HepG2 (cell line): ENCODE measurements at regions not wholly inside any gene's neighbourhood (a gene's known extent, or its start where the extent isn't known, plus 50 kb on each side); places are given as distances from the start of the nearest gene placed in this dataset.

Experiments
- BCL3 ChIP-seq: sonication (generic); formaldehyde crosslinking; IDR thresholded peaks from 2 replicates; pipeline ENCODE4 v1.5.1; 2020; ENCODE audit warnings: mild to moderate bottlenecking, missing genetic modification reagents, moderate library complexity
- BCL6 ChIP-seq: IDR thresholded peaks from 2 replicates; pipeline ENCODE4 v1.6.1; 2016; ENCODE audit warnings: missing genetic modification reagents, missing compliant biosample characterization
- CHD2 ChIP-seq: IDR thresholded peaks from 2 replicates; pipeline ENCODE4 v1.6.1; 2011; ENCODE audit warnings: low read depth, low read length, improper control_type of control experiment
- CTCF ChIP-seq: sonication (generic); formaldehyde crosslinking; IDR thresholded peaks from 2 replicates; pipeline ENCODE4 v1.5.0; 2020; ENCODE audit warnings: mild to moderate bottlenecking, missing genetic modification reagents, moderate library complexity
- IRX3 ChIP-seq: sonication (generic); formaldehyde crosslinking; IDR thresholded peaks from 2 replicates; pipeline ENCODE4 v1.8.1; 2023; ENCODE audit warnings: mild to moderate bottlenecking, low read depth, missing genetic modification reagents, borderline replicate concordance
- MAX ChIP-seq: IDR thresholded peaks from 2 replicates; pipeline ENCODE4 v1.6.1; 2012; ENCODE audit warnings: inconsistent platforms
- NPAS2 ChIP-seq: sonication (generic); formaldehyde crosslinking; IDR thresholded peaks from 2 replicates; pipeline ENCODE4 v1.8.0; 2022; ENCODE audit warnings: mild to moderate bottlenecking, missing genetic modification reagents, borderline replicate concordance
- NR0B2 ChIP-seq: sonication (generic); formaldehyde crosslinking; IDR thresholded peaks from 2 replicates; pipeline ENCODE4 v1.4.0; 2020; ENCODE audit warnings: mild to moderate bottlenecking, missing genetic modification reagents
- POLR2A ChIP-seq, 2 experiments: IDR thresholded peaks; 2 replicates each; pipeline ENCODE4 v1.6.1; 2011; ENCODE audit warnings: low read depth in 2 of 2, low read length in 2 of 2, mild to moderate bottlenecking in 1 of 2, moderate library complexity in 1 of 2; ENCODE audit not compliant: insufficient read depth in 1 of 2
- PRDM15 ChIP-seq: sonication (generic); formaldehyde crosslinking; IDR thresholded peaks from 2 replicates; pipeline ENCODE4 v1.4.0; 2020; ENCODE audit warnings: missing genetic modification reagents
- TBP ChIP-seq: sonication (generic); formaldehyde crosslinking; IDR thresholded peaks from 2 replicates; pipeline ENCODE4 v1.5.0; 2020; ENCODE audit warnings: missing genetic modification reagents
- ZFP36 ChIP-seq: fragments of 150-350 bp; IDR thresholded peaks from 2 replicates; pipeline ENCODE4 v1.6.1; 2018; ENCODE audit warnings: borderline replicate concordance, low read length, low read depth; ENCODE audit not compliant: partially characterized antibody
- ZNF431 ChIP-seq: sonication (generic); formaldehyde crosslinking; IDR thresholded peaks from 2 replicates; pipeline ENCODE4 v1.9.0; 2022; ENCODE audit warnings: missing genetic modification reagents, low read depth, mild to moderate bottlenecking, borderline replicate concordance
- TF ChIP-seq, protein P1 (sequence below), 2 experiments: sonication (generic) in 1 of 2; formaldehyde crosslinking in 1 of 2; IDR thresholded peaks; 2 replicates each; pipeline versions ENCODE4 v1.6.1 to v1.9.0; 2014 to 2022; ENCODE audit warnings: antibody characterized with exemption in 1 of 2, borderline replicate concordance in 1 of 2, inconsistent platforms in 1 of 2, low read depth in 1 of 2, missing genetic modification reagents in 1 of 2

GRCh38 chr4:41477181-41477905, 60.6 kb upstream of the LIMCH1 start:
- TF ChIP-seq POLR2A (IDR thresholded peaks at IDR 0.05; ENCODE audit: insufficient read depth in 1 of 2, low read depth in 2 of 2, low read length in 2 of 2) = no peak
- no peak for TF ChIP-seq IRX3
- TF ChIP-seq, protein P1, sequence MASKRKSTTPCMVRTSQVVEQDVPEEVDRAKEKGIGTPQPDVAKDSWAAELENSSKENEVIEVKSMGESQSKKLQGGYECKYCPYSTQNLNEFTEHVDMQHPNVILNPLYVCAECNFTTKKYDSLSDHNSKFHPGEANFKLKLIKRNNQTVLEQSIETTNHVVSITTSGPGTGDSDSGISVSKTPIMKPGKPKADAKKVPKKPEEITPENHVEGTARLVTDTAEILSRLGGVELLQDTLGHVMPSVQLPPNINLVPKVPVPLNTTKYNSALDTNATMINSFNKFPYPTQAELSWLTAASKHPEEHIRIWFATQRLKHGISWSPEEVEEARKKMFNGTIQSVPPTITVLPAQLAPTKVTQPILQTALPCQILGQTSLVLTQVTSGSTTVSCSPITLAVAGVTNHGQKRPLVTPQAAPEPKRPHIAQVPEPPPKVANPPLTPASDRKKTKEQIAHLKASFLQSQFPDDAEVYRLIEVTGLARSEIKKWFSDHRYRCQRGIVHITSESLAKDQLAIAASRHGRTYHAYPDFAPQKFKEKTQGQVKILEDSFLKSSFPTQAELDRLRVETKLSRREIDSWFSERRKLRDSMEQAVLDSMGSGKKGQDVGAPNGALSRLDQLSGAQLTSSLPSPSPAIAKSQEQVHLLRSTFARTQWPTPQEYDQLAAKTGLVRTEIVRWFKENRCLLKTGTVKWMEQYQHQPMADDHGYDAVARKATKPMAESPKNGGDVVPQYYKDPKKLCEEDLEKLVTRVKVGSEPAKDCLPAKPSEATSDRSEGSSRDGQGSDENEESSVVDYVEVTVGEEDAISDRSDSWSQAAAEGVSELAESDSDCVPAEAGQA (IDR thresholded peaks at IDR 0.05; ENCODE audit: low read depth) = no peak
- TF ChIP-seq, protein P1 (CRISPR knock-in tag; IDR thresholded peaks at IDR 0.05; ENCODE audit: borderline replicate concordance) = no peak
- no peak for TF ChIP-seq BCL3 (CRISPR knock-in tag)
- no peak for TF ChIP-seq ZNF431
- no peak for TF ChIP-seq NR0B2
- TF ChIP-seq CTCF (CRISPR knock-in tag) = no peak
- TF ChIP-seq CHD2 = no peak
- no peak for TF ChIP-seq PRDM15 (CRISPR knock-in tag)
- no peak for TF ChIP-seq MAX
- TF ChIP-seq TBP (CRISPR knock-in tag) = no peak
- no peak for TF ChIP-seq NPAS2
- TF ChIP-seq BCL6 (CRISPR knock-in tag) = no peak
- no peak for TF ChIP-seq ZFP36
